Gastrocnemius medialis (tissue), 4 donors: ENCODE measurements at regions not wholly inside any gene's neighbourhood (a gene's known extent, or its start where the extent isn't known, plus 50 kb on each side); places are given as distances from the start of the nearest gene placed in this dataset.

Experiments
- CTCF ChIP-seq, 5 experiments: fragments of 450-650 bp in 3 of 5; fragments of 200-600 bp in 2 of 5; sonication (generic) in 2 of 5; IDR thresholded peaks in 4 of 5; conservative IDR thresholded peaks in 1 of 5; 1 replicate in 4 of 5; 2 replicates in 1 of 5; pipeline ENCODE4 v1.5.1; 2016 to 2019; ENCODE audit warnings: antibody characterized with exemption in 5 of 5, mild to moderate bottlenecking in 3 of 5, moderate library complexity in 3 of 5
- POLR2A ChIP-seq, 2 donors: fragments of 450-650 bp; IDR thresholded peaks; one replicate each; pipeline ENCODE4 v1.6.1; 2017; ENCODE audit warnings: antibody characterized with exemption in 2 of 2, mild to moderate bottlenecking in 2 of 2, moderate library complexity in 2 of 2

- peak; percentile 44 to 68 (median 54) for TF ChIP-seq CTCF (IDR thresholded peaks at IDR 0.05 in 4 of 5, conservative IDR thresholded peaks at IDR 0.05 in 1 of 5)
- no peak for TF ChIP-seq POLR2A (IDR thresholded peaks at IDR 0.05)
These were observed 279.6 kb downstream of the MAF start for GRCh38 chr16:79320956-79321355.
